Gastrocnemius medialis (tissue), 4 donors: ENCODE measurements at regions not wholly inside any gene's neighbourhood (a gene's known extent, or its start where the extent isn't known, plus 50 kb on each side); places are given as distances from the start of the nearest gene placed in this dataset.
A peak's percentile ranks its signal among the peaks of the same experiment; 100 is the strongest.

Experiments
- ATAC-seq, 2 donors: fragments of 150-250 bp; one replicate each; pipeline ENCODE4 v1.9.1; 2016
- DNase-seq, 2 donors: peaks; one replicate each; pipeline ENCODE4 v3.0.0-alpha.2; 2019
- H3K27ac ChIP-seq, 4 donors: fragments of 200-600 bp; sonication (generic); 1 replicate in 1 of 4; 2 replicates in 3 of 4; pipeline ENCODE4 v1.5.1; 2016 to 2018; ENCODE audit warnings: mild to moderate bottlenecking in 2 of 4, moderate library complexity in 1 of 4
- H3K27me3 ChIP-seq, 3 donors: fragments of 200-600 bp; sonication (generic) in 2 of 3; 1 replicate in 1 of 3; 2 replicates in 2 of 3; pipeline versions ENCODE4 v1.5.1 to v1.6.0; 2016 to 2019; ENCODE audit warnings: mild to moderate bottlenecking in 1 of 3, moderate library complexity in 1 of 3
- H3K36me3 ChIP-seq, 2 donors: fragments of 200-600 bp; sonication (generic) in 1 of 2; one replicate each; pipeline ENCODE4 v1.5.1; 2017 to 2018
- H3K4me1 ChIP-seq, 2 donors: fragments of 200-600 bp; sonication (generic) in 1 of 2; one replicate each; pipeline ENCODE4 v1.5.1; 2016 to 2017; ENCODE audit warnings: mild to moderate bottlenecking in 2 of 2
- H3K4me3 ChIP-seq, 4 donors: fragments of 200-600 bp; sonication (generic) in 3 of 4; 1 replicate in 1 of 4; 2 replicates in 3 of 4; pipeline ENCODE4 v1.5.1; 2016 to 2019; ENCODE audit warnings: mild to moderate bottlenecking in 2 of 4
- H3K9me3 ChIP-seq, 3 donors: fragments of 200-600 bp; sonication (generic) in 2 of 3; 1 replicate in 1 of 3; 2 replicates in 2 of 3; pipeline ENCODE4 v1.5.1; 2016 to 2019
- POLR2A ChIP-seq, 2 donors: fragments of 450-650 bp; IDR thresholded peaks; one replicate each; pipeline ENCODE4 v1.6.1; 2017; ENCODE audit warnings: antibody characterized with exemption in 2 of 2, mild to moderate bottlenecking in 2 of 2, moderate library complexity in 2 of 2
- in situ Hi-C, 4 donors: fragments of 200-750 bp; cut with MboI; loops; one replicate each; pipeline versions ENCODE4 v1.15.0 to v1.8.0; 2017; ENCODE audit warnings: low sequenced_read_pairs in 4 of 4
- intact Hi-C: fragments of 100-400 bp; cut with DNase I; formaldehyde crosslinking; loops from one replicate; pipeline ENCODE4 v1.15.1; 2023; ENCODE audit warnings: low total_unique reads
- TF ChIP-seq, protein P1 (sequence below), 5 experiments: fragments of 450-650 bp in 3 of 5; fragments of 200-600 bp in 2 of 5; sonication (generic) in 2 of 5; IDR thresholded peaks in 4 of 5; conservative IDR thresholded peaks in 1 of 5; 1 replicate in 4 of 5; 2 replicates in 1 of 5; pipeline ENCODE4 v1.5.1; 2016 to 2019; ENCODE audit warnings: antibody characterized with exemption in 5 of 5, mild to moderate bottlenecking in 3 of 5, moderate library complexity in 3 of 5

DNA sequence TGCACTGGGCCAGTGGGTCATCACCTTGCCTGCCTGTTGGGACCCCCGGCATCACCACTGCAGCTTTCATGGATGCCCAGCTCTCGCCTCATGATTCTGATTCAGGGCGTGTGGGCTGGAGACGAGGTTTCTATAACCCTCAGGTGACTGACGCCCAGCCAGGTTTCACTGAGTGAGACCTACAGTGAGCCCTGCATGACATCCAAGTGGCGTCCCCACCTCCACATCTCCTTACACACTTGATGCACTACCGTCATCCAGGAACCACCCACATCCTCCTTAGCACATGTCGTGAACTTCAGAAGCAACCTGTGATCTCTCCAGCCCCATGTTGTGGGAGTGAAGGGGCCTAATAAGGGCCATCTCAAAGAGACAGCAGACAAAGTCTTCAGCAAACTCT, 257.5 kb downstream of the CTTN start:
- Histone ChIP-seq H3K9me3 (no peaks in the 10 kb centered on the region), H3K4me1 (no peaks in the 10 kb centered on the region), H3K36me3 (no peaks in the 10 kb centered on the region), H3K27ac (no peak overlapping the region), H3K27me3 (no peaks in the 10 kb centered on the region), H3K4me3 (no peak overlapping the region)
- intact Hi-C loops (no loop called here), in situ Hi-C loops (no loop called here)
- DNase-seq (no peak), ATAC-seq (no peak)
- TF ChIP-seq POLR2A (IDR thresholded peaks at IDR 0.05): no peak

GRCh38 chr11:70656252-70656651, 257.9 kb downstream of the CTTN start:
- Histone ChIP-seq H3K9me3 (no peaks in the 10 kb centered on the region), H3K27me3 (peaks cover 0 to 4% (median 3%) of the 10 kb centered on the region in 3 donors), H3K36me3 (no peaks in the 10 kb centered on the region), H3K27ac (no peak overlapping the region), H3K4me1 (no peaks in the 10 kb centered on the region), H3K4me3 (no peak overlapping the region)
- intact Hi-C loops: no loop called here
- in situ Hi-C loops: no loop called here
- DNase-seq (no peak), ATAC-seq (no peak)
- TF ChIP-seq, protein P1, sequence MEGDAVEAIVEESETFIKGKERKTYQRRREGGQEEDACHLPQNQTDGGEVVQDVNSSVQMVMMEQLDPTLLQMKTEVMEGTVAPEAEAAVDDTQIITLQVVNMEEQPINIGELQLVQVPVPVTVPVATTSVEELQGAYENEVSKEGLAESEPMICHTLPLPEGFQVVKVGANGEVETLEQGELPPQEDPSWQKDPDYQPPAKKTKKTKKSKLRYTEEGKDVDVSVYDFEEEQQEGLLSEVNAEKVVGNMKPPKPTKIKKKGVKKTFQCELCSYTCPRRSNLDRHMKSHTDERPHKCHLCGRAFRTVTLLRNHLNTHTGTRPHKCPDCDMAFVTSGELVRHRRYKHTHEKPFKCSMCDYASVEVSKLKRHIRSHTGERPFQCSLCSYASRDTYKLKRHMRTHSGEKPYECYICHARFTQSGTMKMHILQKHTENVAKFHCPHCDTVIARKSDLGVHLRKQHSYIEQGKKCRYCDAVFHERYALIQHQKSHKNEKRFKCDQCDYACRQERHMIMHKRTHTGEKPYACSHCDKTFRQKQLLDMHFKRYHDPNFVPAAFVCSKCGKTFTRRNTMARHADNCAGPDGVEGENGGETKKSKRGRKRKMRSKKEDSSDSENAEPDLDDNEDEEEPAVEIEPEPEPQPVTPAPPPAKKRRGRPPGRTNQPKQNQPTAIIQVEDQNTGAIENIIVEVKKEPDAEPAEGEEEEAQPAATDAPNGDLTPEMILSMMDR (IDR thresholded peaks at IDR 0.05 in 4 of 5, conservative IDR thresholded peaks at IDR 0.05 in 1 of 5): no peak
- TF ChIP-seq POLR2A (IDR thresholded peaks at IDR 0.05): no peak

- no peak for TF ChIP-seq POLR2A (IDR thresholded peaks at IDR 0.05)
- TF ChIP-seq, protein P1 (IDR thresholded peaks at IDR 0.05 in 4 of 5, conservative IDR thresholded peaks at IDR 0.05 in 1 of 5): no peak
- Histone ChIP-seq H3K9me3 (no peaks in the 10 kb centered on the region), H3K4me3 (no peak overlapping the region), H3K27me3 (peaks cover 23 to 27% (median 25%) of the 10 kb centered on the region in 3 donors), H3K4me1 (peaks cover 11 to 16% of the 10 kb centered on the region in 2 donors), H3K36me3 (no peaks in the 10 kb centered on the region), H3K27ac (no peak overlapping the region)
- ATAC-seq (no peak), DNase-seq (no peak)
- in situ Hi-C loops (no loop called here), intact Hi-C loops (no loop called here)
Measured at GRCh38 chr11:70660059-70660888, 261.9 kb downstream of the CTTN start.

GRCh38 chr11:70660889-70661197, 262.5 kb downstream of the CTTN start:
- H3K9me3 ChIP-seq: no peaks in the 10 kb centered on the region
- DNase-seq (no peak), ATAC-seq (no peak)
- H3K27me3 ChIP-seq: peaks cover 23 to 27% (median 25%) of the 10 kb centered on the region in 3 donors
- in situ Hi-C loops (no loop called here), intact Hi-C loops (no loop called here)
- no peak overlapping the region for H3K4me3 ChIP-seq
- no peaks in the 10 kb centered on the region for H3K36me3 ChIP-seq
- TF ChIP-seq, protein P1 (IDR thresholded peaks at IDR 0.05 in 4 of 5, conservative IDR thresholded peaks at IDR 0.05 in 1 of 5): no peak
- TF ChIP-seq POLR2A (IDR thresholded peaks at IDR 0.05): no peak
- no peak overlapping the region for H3K27ac ChIP-seq
- peaks cover 11 to 16% of the 10 kb centered on the region in 2 donors for H3K4me1 ChIP-seq

DNA sequence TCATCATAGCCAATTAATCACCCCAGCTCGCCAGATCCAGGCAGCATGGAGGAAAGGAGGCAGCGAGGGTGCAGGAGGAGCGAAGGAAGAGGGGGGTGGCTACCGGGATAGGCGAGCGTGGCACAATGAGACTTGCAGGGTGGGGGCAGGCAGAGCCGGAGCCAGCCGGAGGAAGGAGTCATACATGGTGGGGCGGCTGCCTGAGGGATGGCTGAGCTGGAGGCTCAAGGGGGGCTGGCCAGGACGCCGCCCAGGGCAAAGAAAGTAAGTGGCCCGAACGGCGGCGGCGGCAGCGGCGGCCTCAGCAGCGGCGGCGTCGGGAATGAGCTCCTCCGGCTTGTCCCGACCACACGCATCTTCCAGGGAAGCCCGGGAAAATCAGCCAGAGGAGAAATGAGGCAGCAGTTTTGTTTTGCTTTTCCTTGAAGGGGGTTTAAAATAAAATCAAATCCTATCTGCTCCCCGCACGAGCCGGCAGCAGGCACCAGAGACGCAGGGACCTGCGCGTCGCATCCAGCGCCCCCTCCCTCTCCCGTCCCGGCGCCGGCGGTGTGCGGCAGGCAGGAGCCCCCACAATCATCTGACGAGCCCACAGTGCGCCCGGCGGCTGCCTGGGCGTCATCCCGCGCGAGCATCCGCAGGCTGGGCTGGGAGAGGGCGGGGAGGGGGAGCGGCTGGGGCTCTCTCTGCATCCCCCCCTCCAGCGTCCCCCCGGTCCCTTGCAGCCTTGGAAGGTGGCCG, 263.6 kb downstream of the CTTN start:
- Histone ChIP-seq H3K4me1 (peaks cover 11 to 16% of the 10 kb centered on the region in 2 donors), H3K9me3 (no peaks in the 10 kb centered on the region), H3K36me3 (no peaks in the 10 kb centered on the region), H3K27me3 (peaks cover 23 to 27% (median 25%) of the 10 kb centered on the region in 3 donors), H3K4me3 (peak overlapping the region; percentile 23 to 43 (median 40)), H3K27ac (no peak overlapping the region)
- ATAC-seq (no peak), DNase-seq (no peak)
- intact Hi-C loops: no loop called here
- TF ChIP-seq, protein P1 (IDR thresholded peaks at IDR 0.05 in 4 of 5, conservative IDR thresholded peaks at IDR 0.05 in 1 of 5): no peak
- TF ChIP-seq POLR2A (IDR thresholded peaks at IDR 0.05): no peak
- in situ Hi-C loops: no loop called here
